ENCODE measurements at regions not wholly inside any gene's neighbourhood (a gene's known extent, or its start where the extent isn't known, plus 50 kb on each side); places are given as distances from the start of the nearest gene placed in this dataset.

GRCh38 chr7:25861164-25861496 lies 290.9 kb upstream of the NFE2L3 start:
- no peak for TF ChIP-seq CTCF (IDR thresholded peaks at IDR 0.05)
- TF ChIP-seq POLR2A (IDR thresholded peaks at IDR 0.05) = no peak
